OCI-LY1 (cell line): ENCODE measurements at regions not wholly inside any gene's neighbourhood (a gene's known extent, or its start where the extent isn't known, plus 50 kb on each side); places are given as distances from the start of the nearest gene placed in this dataset.
A peak's percentile ranks its signal among the peaks of the same experiment; 100 is the strongest.

ENCODE experiments used
- H2AFZ ChIP-seq: fragments of 200-600 bp; sonication (generic), shearing (Covaris generic); 2 replicates; pipeline ENCODE4 v1.6.0; 2014; ENCODE audit warnings: antibody characterized with exemption, mild to moderate bottlenecking, low read length
- H3F3A ChIP-seq: fragments of 200-600 bp; sonication (generic), shearing (Covaris generic); 2 replicates; pipeline ENCODE4 v1.6.0; 2014; ENCODE audit warnings: mild to moderate bottlenecking, antibody characterized with exemption, low read length, moderate library complexity; ENCODE audit not compliant: insufficient read depth
- H3K27ac ChIP-seq: fragments of 200-600 bp; sonication (generic); 2 replicates; pipeline ENCODE4 v1.5.1; 2014; ENCODE audit warnings: low read length, mixed run types, mild to moderate bottlenecking, low read depth; ENCODE audit not compliant: poor library complexity, severe bottlenecking
- H3K27me3 ChIP-seq: fragments of 200-600 bp; sonication (generic); 2 replicates; pipeline ENCODE4 v1.6.0; 2014; ENCODE audit warnings: antibody characterized with exemption, mild to moderate bottlenecking, low read length, moderate library complexity; ENCODE audit not compliant: insufficient read depth
- H3K36me3 ChIP-seq: fragments of 200-600 bp; sonication (generic); 2 replicates; pipeline ENCODE4 v1.6.1; 2014; ENCODE audit warnings: mild to moderate bottlenecking, antibody characterized with exemption, low read length, moderate library complexity, mixed read lengths; ENCODE audit not compliant: insufficient read depth
- H3K4me1 ChIP-seq: fragments of 200-600 bp; sonication (generic); 2 replicates; pipeline ENCODE4 v1.5.1; 2014; ENCODE audit warnings: mild to moderate bottlenecking, low read length, moderate library complexity; ENCODE audit not compliant: insufficient read depth, severe bottlenecking
- H3K4me2 ChIP-seq: fragments of 200-600 bp; sonication (generic), shearing (Covaris generic); 2 replicates; pipeline ENCODE4 v1.6.1; 2014; ENCODE audit warnings: low read length
- H3K4me3 ChIP-seq: fragments of 200-600 bp; sonication (generic); 2 replicates; pipeline ENCODE4 v1.5.1; 2014; ENCODE audit warnings: low read length, low read depth, mild to moderate bottlenecking, mixed read lengths; ENCODE audit not compliant: poor library complexity, severe bottlenecking
- H3K79me2 ChIP-seq: fragments of 200-600 bp; shearing (Covaris generic); 2 replicates; pipeline ENCODE4 v1.6.1; 2016; ENCODE audit warnings: mixed run types, low read length, mixed read lengths; ENCODE audit not compliant: insufficient read depth
- H3K9ac ChIP-seq: fragments of 200-600 bp; sonication (generic), shearing (Covaris generic); 2 replicates; pipeline ENCODE4 v1.6.1; 2014; ENCODE audit warnings: mild to moderate bottlenecking, low read length, mixed read lengths
- H3K9me2 ChIP-seq: fragments of 200-600 bp; sonication (generic), shearing (Covaris generic); 2 replicates; pipeline ENCODE4 v1.6.1; 2014; ENCODE audit warnings: low read depth, mild to moderate bottlenecking, low read length, mixed read lengths
- H3K9me3 ChIP-seq: fragments of 200-600 bp; shearing (Covaris generic); 2 replicates; pipeline ENCODE4 v1.6.1; 2014; ENCODE audit warnings: low read length, mixed read lengths
- H4K20me1 ChIP-seq: fragments of 200-600 bp; sonication (generic), shearing (Covaris generic); 2 replicates; pipeline ENCODE4 v1.6.0; 2016; ENCODE audit warnings: mild to moderate bottlenecking, low read length; ENCODE audit not compliant: insufficient read depth
- CTCF ChIP-seq: fragments of 200-600 bp; sonication (generic), shearing (Covaris generic); IDR thresholded peaks from 2 replicates; pipeline ENCODE4 v1.5.1; 2017; ENCODE audit warnings: mild to moderate bottlenecking, antibody characterized with exemption, low read length, moderate library complexity, mixed read lengths
- EZH2 ChIP-seq: fragments of 200-600 bp; sonication (generic), shearing (Covaris generic); IDR thresholded peaks from 2 replicates; pipeline ENCODE4 v1.8.0; 2017; ENCODE audit warnings: borderline replicate concordance, mixed run types, mild to moderate bottlenecking, antibody characterized with exemption, low read length, moderate library complexity, mixed read lengths

GRCh38 chr21:39024538-39024937 is 158.7 kb downstream of the PSMG1 start:
- Histone ChIP-seq H4K20me1 (no peaks in the 10 kb centered on the region), H3K9me3 (no peaks in the 10 kb centered on the region), H3K4me2 (no peak overlapping the region), H3K27me3 (no peaks in the 10 kb centered on the region; the same call in 1 of the 2 replicates), H3K9me2 (no peaks in the 10 kb centered on the region), H3K4me3 (no peak overlapping the region), H3K27ac (no peak overlapping the region), H2AFZ (no peak overlapping the region), H3K79me2 (no peaks in the 10 kb centered on the region), H3K9ac (no peak overlapping the region), H3F3A (no peaks in the 10 kb centered on the region), H3K4me1 (peaks cover 9% of the 10 kb centered on the region), H3K36me3 (no peaks in the 10 kb centered on the region)
- TF ChIP-seq EZH2: no peak
- TF ChIP-seq CTCF: no peak

GRCh38 chr21:39022863-39023693 is 160.2 kb downstream of the PSMG1 start:
- Histone ChIP-seq H3K36me3 (no peaks in the 10 kb centered on the region), H3K9ac (no peak overlapping the region), H3F3A (no peaks in the 10 kb centered on the region), H4K20me1 (no peaks in the 10 kb centered on the region), H3K4me2 (no peak overlapping the region), H3K9me2 (no peaks in the 10 kb centered on the region), H3K9me3 (no peaks in the 10 kb centered on the region), H3K4me3 (no peak overlapping the region), H3K27me3 (no peaks in the 10 kb centered on the region; the same call in 1 of the 2 replicates), H3K27ac (no peak overlapping the region), H2AFZ (no peak overlapping the region), H3K79me2 (no peaks in the 10 kb centered on the region), H3K4me1 (peaks cover 9% of the 10 kb centered on the region)
- peak; percentile 53 for TF ChIP-seq CTCF
- TF ChIP-seq EZH2: no peak

- no peaks in the 10 kb centered on the region for H3K9me3 ChIP-seq
- no peak for TF ChIP-seq EZH2
- H3K4me2 ChIP-seq: no peak overlapping the region
- no peaks in the 10 kb centered on the region for H3F3A ChIP-seq
- peaks cover 12% of the 10 kb centered on the region for H3K4me1 ChIP-seq
- H3K9ac ChIP-seq: no peak overlapping the region
- no peaks in the 10 kb centered on the region for H4K20me1 ChIP-seq
- no peak overlapping the region for H3K27ac ChIP-seq
- no peaks in the 10 kb centered on the region for H3K36me3 ChIP-seq
- H3K79me2 ChIP-seq: no peaks in the 10 kb centered on the region
- no peaks in the 10 kb centered on the region for H3K9me2 ChIP-seq
- no peaks in the 10 kb centered on the region; the same call in 1 of the 2 replicates for H3K27me3 ChIP-seq
- H2AFZ ChIP-seq: no peak overlapping the region
- no peak overlapping the region for H3K4me3 ChIP-seq
Measured at GRCh38 chr21:39022466-39022862, 160.8 kb downstream of the PSMG1 start.

- no peak overlapping the region for H2AFZ ChIP-seq
Measured at GRCh38 chr21:39022035-39022434, 161.2 kb downstream of the PSMG1 start.

More at GRCh38 chr21:39022035-39022434, 161.2 kb downstream of the PSMG1 start:
- Histone ChIP-seq H4K20me1 (no peaks in the 10 kb centered on the region), H3K9me3 (no peaks in the 10 kb centered on the region), H3K4me1 (peaks cover 16% of the 10 kb centered on the region), H3K27ac (no peak overlapping the region), H3K79me2 (no peaks in the 10 kb centered on the region), H3K4me3 (no peak overlapping the region), H3K9me2 (no peaks in the 10 kb centered on the region), H3K27me3 (no peaks in the 10 kb centered on the region; the same call in 1 of the 2 replicates), H3K4me2 (no peak overlapping the region), H3K36me3 (no peaks in the 10 kb centered on the region), H3F3A (no peaks in the 10 kb centered on the region), H3K9ac (no peak overlapping the region)
- no peak for TF ChIP-seq CTCF
- TF ChIP-seq EZH2: no peak
